ENCODE measurements at regions not wholly inside any gene's neighbourhood (a gene's known extent, or its start where the extent isn't known, plus 50 kb on each side); places are given as distances from the start of the nearest gene placed in this dataset.

GRCh38 chr9:108442627-108443018 is 413.2 kb downstream of the ACTL7B start:
- Histone ChIP-seq H3K4me3 (no peak overlapping the region), H3K27ac (no peak overlapping the region), H3K9me3 (ENCODE audit: low read depth) (no peaks in the 10 kb centered on the region), H3K4me1 (ENCODE audit: low read depth) (no peaks in the 10 kb centered on the region), H3K27me3 (no peaks in the 10 kb centered on the region), H3K36me3 (no peaks in the 10 kb centered on the region)
- DNase-seq (ENCODE audit: low read depth in 1 of 2, low spot score in 1 of 2) = no peak
- no peak for TF ChIP-seq CTCF (IDR thresholded peaks at IDR 0.05; ENCODE audit: low read depth, low read length)

- Histone ChIP-seq H3K4me3 (no peak overlapping the region), H3K36me3 (no peaks in the 10 kb centered on the region), H3K27ac (no peak overlapping the region), H3K4me1 (ENCODE audit: low read depth) (no peaks in the 10 kb centered on the region), H3K9me3 (ENCODE audit: low read depth) (no peaks in the 10 kb centered on the region), H3K27me3 (no peaks in the 10 kb centered on the region)
- no peak for DNase-seq (ENCODE audit: low read depth in 1 of 2, low spot score in 1 of 2)
- TF ChIP-seq CTCF (IDR thresholded peaks at IDR 0.05; ENCODE audit: low read depth, low read length) = no peak
These were observed 414.1 kb downstream of the ACTL7B start for GRCh38 chr9:108441726-108442125.

GRCh38 chr9:108441251-108441650 is 414.5 kb downstream of the ACTL7B start:
- Histone ChIP-seq H3K9me3 (ENCODE audit: low read depth) (no peaks in the 10 kb centered on the region), H3K4me1 (ENCODE audit: low read depth) (no peaks in the 10 kb centered on the region), H3K27ac (no peak overlapping the region), H3K27me3 (no peaks in the 10 kb centered on the region), H3K4me3 (no peak overlapping the region), H3K36me3 (no peaks in the 10 kb centered on the region)
- TF ChIP-seq CTCF (IDR thresholded peaks at IDR 0.05; ENCODE audit: low read depth, low read length) = no peak
- DNase-seq (ENCODE audit: low read depth in 1 of 2, low spot score in 1 of 2) = no peak

GRCh38 chr9:108439947-108440346 is 415.8 kb downstream of the ACTL7B start:
- no peaks in the 10 kb centered on the region for H3K9me3 ChIP-seq (ENCODE audit: low read depth)
- H3K36me3 ChIP-seq = no peaks in the 10 kb centered on the region
- no peak for TF ChIP-seq CTCF (IDR thresholded peaks at IDR 0.05; ENCODE audit: low read depth, low read length)
- H3K4me3 ChIP-seq = no peak overlapping the region
- H3K27me3 ChIP-seq = no peaks in the 10 kb centered on the region
- no peaks in the 10 kb centered on the region for H3K4me1 ChIP-seq (ENCODE audit: low read depth)
- no peak overlapping the region for H3K27ac ChIP-seq
- DNase-seq (ENCODE audit: low read depth in 1 of 2, low spot score in 1 of 2) = peak in 1 of 2 donors; percentile 55

- H3K4me3 ChIP-seq = no peak overlapping the region
- no peaks in the 10 kb centered on the region for H3K27me3 ChIP-seq
- DNase-seq (ENCODE audit: low read depth in 1 of 2, low spot score in 1 of 2) = no peak
- no peak overlapping the region for H3K27ac ChIP-seq
- TF ChIP-seq CTCF (IDR thresholded peaks at IDR 0.05; ENCODE audit: low read depth, low read length) = no peak
- no peaks in the 10 kb centered on the region for H3K4me1 ChIP-seq (ENCODE audit: low read depth)
- no peaks in the 10 kb centered on the region for H3K36me3 ChIP-seq
- H3K9me3 ChIP-seq (ENCODE audit: low read depth) = no peaks in the 10 kb centered on the region
These were observed 418.1 kb downstream of the ACTL7B start for GRCh38 chr9:108437656-108438055.

- TF ChIP-seq CTCF (IDR thresholded peaks at IDR 0.05; ENCODE audit: low read depth, low read length) = no peak
- H3K4me1 ChIP-seq (ENCODE audit: low read depth) = no peaks in the 10 kb centered on the region
- DNase-seq (ENCODE audit: low read depth in 1 of 2, low spot score in 1 of 2) = no peak
These were observed 419.3 kb downstream of the ACTL7B start for GRCh38 chr9:108436448-108436847.

More at GRCh38 chr9:108436448-108436847, 419.3 kb downstream of the ACTL7B start:
- no peaks in the 10 kb centered on the region for H3K36me3 ChIP-seq
- H3K27me3 ChIP-seq = no peaks in the 10 kb centered on the region
- H3K4me3 ChIP-seq = no peak overlapping the region
- no peak overlapping the region for H3K27ac ChIP-seq
- H3K9me3 ChIP-seq (ENCODE audit: low read depth) = no peaks in the 10 kb centered on the region
